Lower lobe of right lung (tissue), 2 donors: ENCODE measurements at regions not wholly inside any gene's neighbourhood (a gene's known extent, or its start where the extent isn't known, plus 50 kb on each side); places are given as distances from the start of the nearest gene placed in this dataset.

Experiments
- ATAC-seq, 2 donors: fragments of 200-7000 bp; cut with Tn5 transposase; one replicate each; pipeline ENCODE4 v1.9.1; 2020 to 2022; ENCODE audit warnings: mild to moderate bottlenecking in 2 of 2, moderate library complexity in 2 of 2
- DNase-seq: peaks from one replicate; pipeline ENCODE4 v3.0.0-alpha.2; 2020
- H3K27ac ChIP-seq: fragments of 200-600 bp; one replicate; pipeline ENCODE4 v1.8.0; 2022
- H3K27me3 ChIP-seq: fragments of 200-600 bp; one replicate; pipeline ENCODE4 v1.8.0; 2022; ENCODE audit warnings: low read depth
- H3K36me3 ChIP-seq: fragments of 200-600 bp; one replicate; pipeline ENCODE4 v1.8.0; 2022; ENCODE audit warnings: mild to moderate bottlenecking
- H3K4me1 ChIP-seq: fragments of 200-600 bp; one replicate; pipeline ENCODE4 v1.8.0; 2022
- H3K4me3 ChIP-seq: fragments of 200-600 bp; one replicate; pipeline ENCODE4 v1.8.0; 2022; ENCODE audit warnings: mild to moderate bottlenecking
- H3K9me3 ChIP-seq: fragments of 200-600 bp; one replicate; pipeline ENCODE4 v1.8.0; 2022
- CTCF ChIP-seq: fragments of 200-600 bp; IDR thresholded peaks from one replicate; pipeline ENCODE4 v1.8.0; 2022; ENCODE audit warnings: antibody characterized with exemption, mild to moderate bottlenecking
- intact Hi-C: fragments of 100-400 bp; cut with DNase I; formaldehyde crosslinking; loops from one replicate; pipeline ENCODE4 v1.11.0; 2022
- donor health status: DM: no; HTN: yes; CAD: no; lungs with severe emphysema.

GRCh38 chr17:45708707-45709290 is 75.3 kb upstream of the CRHR1 start:
- ATAC-seq (no peak), DNase-seq (no peak)
- Histone ChIP-seq H3K4me1 (no peaks in the 10 kb centered on the region), H3K27me3 (peaks cover 23% of the 10 kb centered on the region), H3K36me3 (no peaks in the 10 kb centered on the region), H3K27ac (no peak overlapping the region), H3K4me3 (no peak overlapping the region), H3K9me3 (no peaks in the 10 kb centered on the region)
- intact Hi-C loops: no loop called here
- no peak for TF ChIP-seq CTCF

GRCh38 chr17:45709728-45710288 is 74.3 kb upstream of the CRHR1 start:
- DNase-seq (no peak), ATAC-seq (no peak)
- TF ChIP-seq CTCF: no peak
- Histone ChIP-seq H3K4me1 (no peaks in the 10 kb centered on the region), H3K9me3 (no peaks in the 10 kb centered on the region), H3K4me3 (no peak overlapping the region), H3K27ac (no peak overlapping the region), H3K36me3 (no peaks in the 10 kb centered on the region), H3K27me3 (peaks cover 23% of the 10 kb centered on the region)
- intact Hi-C loops: no loop called here

GRCh38 chr17:45715787-45716186 is 68.3 kb upstream of the CRHR1 start:
- no peaks in the 10 kb centered on the region for H3K36me3 ChIP-seq
- DNase-seq (no peak), ATAC-seq (no peak)
- no peaks in the 10 kb centered on the region for H3K9me3 ChIP-seq
- no peak overlapping the region for H3K4me3 ChIP-seq
- no peaks in the 10 kb centered on the region for H3K4me1 ChIP-seq
- intact Hi-C loops: no loop called here
- no peak overlapping the region for H3K27ac ChIP-seq
- TF ChIP-seq CTCF: no peak
- H3K27me3 ChIP-seq: peaks cover 21% of the 10 kb centered on the region

GRCh38 chr17:45718791-45719190 is 65.3 kb upstream of the CRHR1 start:
- intact Hi-C loops: no loop called here
- H3K27ac ChIP-seq: no peak overlapping the region
- H3K4me3 ChIP-seq: no peak overlapping the region
- TF ChIP-seq CTCF: no peak
- DNase-seq: no peak
- no peak for ATAC-seq
- no peaks in the 10 kb centered on the region for H3K4me1 ChIP-seq
- no peaks in the 10 kb centered on the region for H3K9me3 ChIP-seq
- no peaks in the 10 kb centered on the region for H3K36me3 ChIP-seq
- peaks cover 16% of the 10 kb centered on the region for H3K27me3 ChIP-seq

GRCh38 chr17:45719335-45720071 is 64.6 kb upstream of the CRHR1 start:
- H3K4me1 ChIP-seq: no peaks in the 10 kb centered on the region
- no peaks in the 10 kb centered on the region for H3K9me3 ChIP-seq
- intact Hi-C loops: no loop called here
- TF ChIP-seq CTCF: no peak
- H3K27me3 ChIP-seq: peaks cover 16% of the 10 kb centered on the region
- H3K36me3 ChIP-seq: no peaks in the 10 kb centered on the region
- DNase-seq (no peak), ATAC-seq (no peak)
- H3K27ac ChIP-seq: no peak overlapping the region
- no peak overlapping the region for H3K4me3 ChIP-seq
